ENCODE measurements at regions not wholly inside any gene's neighbourhood (a gene's known extent, or its start where the extent isn't known, plus 50 kb on each side); places are given as distances from the start of the nearest gene placed in this dataset.

DNA sequence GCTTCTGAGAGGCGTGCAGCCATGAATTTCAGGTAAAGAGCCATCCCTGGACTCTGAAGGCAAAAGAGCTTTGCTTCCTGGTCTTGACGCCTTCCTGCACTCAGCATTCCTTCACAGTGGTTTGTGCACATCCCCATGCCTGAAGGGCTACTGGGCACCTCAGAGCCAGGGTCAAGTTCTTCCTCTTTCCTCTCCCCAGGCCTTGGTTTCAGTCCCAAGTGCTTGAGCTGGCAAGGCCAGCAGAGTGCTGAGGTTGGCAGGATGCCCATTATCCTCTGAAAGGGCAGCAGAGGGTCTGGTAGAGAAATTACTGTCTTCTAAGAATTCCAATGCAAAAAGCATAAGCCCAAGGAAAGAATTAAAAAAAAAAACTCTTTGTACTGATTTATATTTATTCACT lies 1064.9 kb downstream of the TTLL7 start:
- no peaks in the 10 kb centered on the region for H3K27me3 ChIP-seq
- H3K27ac ChIP-seq: no peak overlapping the region
- no peak overlapping the region for H3K4me3 ChIP-seq
- no peaks in the 10 kb centered on the region for H3K36me3 ChIP-seq
- no peak for ATAC-seq
- peaks cover 0 to 20% (median 0%) of the 10 kb centered on the region in 3 donors for H3K9me3 ChIP-seq
- WGBS, 2 donors (ENCODE audit: low coverage in 1 of 2): 100% methylated on average over 1 of the region's 2 CpGs; no CpG with 5 or more reads in 1 of the 2 donors
- no peaks in the 10 kb centered on the region for H3K4me1 ChIP-seq
- no peak for TF ChIP-seq POLR2AphosphoS5 (IDR thresholded peaks at IDR 0.05)
- no peak for TF ChIP-seq POLR2A (IDR thresholded peaks at IDR 0.05)
- TF ChIP-seq, protein P1, sequence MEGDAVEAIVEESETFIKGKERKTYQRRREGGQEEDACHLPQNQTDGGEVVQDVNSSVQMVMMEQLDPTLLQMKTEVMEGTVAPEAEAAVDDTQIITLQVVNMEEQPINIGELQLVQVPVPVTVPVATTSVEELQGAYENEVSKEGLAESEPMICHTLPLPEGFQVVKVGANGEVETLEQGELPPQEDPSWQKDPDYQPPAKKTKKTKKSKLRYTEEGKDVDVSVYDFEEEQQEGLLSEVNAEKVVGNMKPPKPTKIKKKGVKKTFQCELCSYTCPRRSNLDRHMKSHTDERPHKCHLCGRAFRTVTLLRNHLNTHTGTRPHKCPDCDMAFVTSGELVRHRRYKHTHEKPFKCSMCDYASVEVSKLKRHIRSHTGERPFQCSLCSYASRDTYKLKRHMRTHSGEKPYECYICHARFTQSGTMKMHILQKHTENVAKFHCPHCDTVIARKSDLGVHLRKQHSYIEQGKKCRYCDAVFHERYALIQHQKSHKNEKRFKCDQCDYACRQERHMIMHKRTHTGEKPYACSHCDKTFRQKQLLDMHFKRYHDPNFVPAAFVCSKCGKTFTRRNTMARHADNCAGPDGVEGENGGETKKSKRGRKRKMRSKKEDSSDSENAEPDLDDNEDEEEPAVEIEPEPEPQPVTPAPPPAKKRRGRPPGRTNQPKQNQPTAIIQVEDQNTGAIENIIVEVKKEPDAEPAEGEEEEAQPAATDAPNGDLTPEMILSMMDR (IDR thresholded peaks at IDR 0.05): no peak
- TF ChIP-seq EP300 (IDR thresholded peaks at IDR 0.05): no peak

DNA sequence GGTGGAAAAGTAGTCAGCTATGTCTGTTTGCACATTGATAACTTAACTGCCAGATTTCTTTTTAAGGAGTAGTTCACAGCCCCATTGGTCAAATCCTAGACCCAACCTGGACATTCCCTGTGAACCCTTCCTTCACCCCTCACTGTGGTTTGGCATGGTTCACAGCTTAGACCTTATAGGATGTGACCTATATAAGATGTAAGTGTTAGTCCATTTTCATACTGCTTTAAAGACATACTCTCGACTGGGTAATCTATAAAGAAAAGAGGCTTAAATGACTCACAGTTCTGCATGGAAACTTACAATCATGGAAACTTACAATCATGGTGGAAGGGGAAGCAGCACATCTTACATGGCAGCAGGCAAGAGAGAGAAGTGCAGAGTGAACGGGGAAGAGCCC lies 1066.2 kb downstream of the TTLL7 start:
- Histone ChIP-seq H3K4me1 (no peaks in the 10 kb centered on the region), H3K4me3 (no peak overlapping the region), H3K36me3 (no peaks in the 10 kb centered on the region), H3K9me3 (peaks cover 0 to 15% (median 0%) of the 10 kb centered on the region in 3 donors), H3K27me3 (no peaks in the 10 kb centered on the region), H3K27ac (no peak overlapping the region)
- ATAC-seq: no peak
- TF ChIP-seq EP300 (IDR thresholded peaks at IDR 0.05) (no peak), POLR2A (IDR thresholded peaks at IDR 0.05) (no peak), POLR2AphosphoS5 (IDR thresholded peaks at IDR 0.05) (no peak)
- TF ChIP-seq, protein P1 (IDR thresholded peaks at IDR 0.05): no peak
- WGBS, 2 donors (ENCODE audit: low coverage in 1 of 2): 83 to 100% methylated on average over 1 of the region's 2 CpGs

DNA sequence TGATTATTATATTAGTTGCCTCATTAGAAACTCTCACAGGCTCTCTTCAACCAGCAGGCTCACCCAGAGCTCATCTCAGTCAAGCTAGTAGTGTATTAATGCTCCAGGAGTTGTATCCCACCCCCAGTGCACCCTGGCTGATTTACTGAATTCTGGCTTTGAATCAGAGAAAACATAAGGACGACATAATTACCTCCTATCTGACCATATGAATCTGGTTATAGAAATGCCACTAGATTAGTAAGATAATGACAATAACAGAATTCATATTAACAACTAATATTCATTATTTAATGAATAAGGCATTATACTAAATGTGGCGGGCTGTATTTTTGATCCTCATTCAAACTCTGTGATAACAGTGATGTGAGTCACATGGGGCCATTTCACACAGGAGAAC lies 1066.7 kb downstream of the TTLL7 start:
- H3K27me3 ChIP-seq: no peaks in the 10 kb centered on the region
- WGBS, 2 donors (ENCODE audit: low coverage in 1 of 2): 78 to 85% methylated on average over 2 of the region's 2 CpGs
- no peak for ATAC-seq
- peaks cover 0 to 10% (median 0%) of the 10 kb centered on the region in 3 donors for H3K9me3 ChIP-seq
- TF ChIP-seq POLR2AphosphoS5 (IDR thresholded peaks at IDR 0.05) (no peak), POLR2A (IDR thresholded peaks at IDR 0.05) (no peak), EP300 (IDR thresholded peaks at IDR 0.05) (no peak)
- TF ChIP-seq, protein P1 (IDR thresholded peaks at IDR 0.05): no peak
- no peak overlapping the region for H3K27ac ChIP-seq
- no peaks in the 10 kb centered on the region for H3K36me3 ChIP-seq
- H3K4me3 ChIP-seq: no peak overlapping the region
- H3K4me1 ChIP-seq: no peaks in the 10 kb centered on the region

DNA sequence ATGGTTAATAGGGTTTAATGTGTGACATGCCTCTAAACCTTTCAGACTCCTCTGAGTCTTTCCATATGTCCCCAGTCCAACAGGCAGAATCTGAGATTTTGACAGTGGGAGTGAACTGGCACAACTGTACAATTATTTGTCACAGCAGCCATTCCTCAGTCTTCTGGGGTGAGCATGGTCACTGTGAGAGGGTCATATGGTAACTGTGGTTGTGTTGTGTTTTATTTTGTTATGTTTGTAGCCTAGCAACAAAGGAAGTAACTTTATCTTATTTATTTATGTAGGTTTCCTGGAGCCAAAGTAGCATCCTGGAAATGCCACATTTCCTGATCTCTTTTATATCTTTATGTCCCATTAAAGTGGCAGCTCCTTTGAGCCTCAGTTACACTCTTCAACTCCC lies 1067.9 kb downstream of the TTLL7 start:
- Histone ChIP-seq H3K4me1 (no peaks in the 10 kb centered on the region), H3K4me3 (no peak overlapping the region), H3K36me3 (no peaks in the 10 kb centered on the region), H3K27me3 (no peaks in the 10 kb centered on the region), H3K9me3 (no peaks in the 10 kb centered on the region), H3K27ac (no peak overlapping the region)
- no peak for ATAC-seq
- no peak for TF ChIP-seq POLR2AphosphoS5 (IDR thresholded peaks at IDR 0.05)
- TF ChIP-seq, protein P1 (IDR thresholded peaks at IDR 0.05): no peak
- TF ChIP-seq POLR2A (IDR thresholded peaks at IDR 0.05): no peak
- no peak for TF ChIP-seq EP300 (IDR thresholded peaks at IDR 0.05)

DNA sequence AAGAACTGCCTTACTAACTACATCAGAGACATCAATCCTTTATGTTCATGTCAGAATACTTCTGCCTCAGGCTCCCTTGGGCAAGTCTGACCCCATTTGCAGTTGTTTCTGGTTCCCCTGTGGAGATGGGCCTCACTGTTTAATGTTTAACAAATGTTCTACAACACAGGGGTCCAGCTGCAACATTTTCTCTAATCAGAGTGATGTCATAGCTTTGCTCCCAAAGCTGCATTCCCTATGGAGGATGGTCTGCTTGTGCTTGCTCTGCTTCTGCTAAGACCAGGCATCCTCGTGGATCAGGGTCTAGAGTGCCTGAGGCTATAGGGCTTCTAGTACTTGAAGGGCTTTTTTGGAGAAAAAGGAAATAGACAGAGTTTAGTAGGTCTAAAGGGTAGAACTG lies 1071.2 kb downstream of the TTLL7 start:
- TF ChIP-seq, protein P1 (IDR thresholded peaks at IDR 0.05): no peak
- TF ChIP-seq POLR2A (IDR thresholded peaks at IDR 0.05): no peak
- TF ChIP-seq EP300 (IDR thresholded peaks at IDR 0.05): no peak
- no peak for TF ChIP-seq POLR2AphosphoS5 (IDR thresholded peaks at IDR 0.05)
- Histone ChIP-seq H3K27me3 (no peaks in the 10 kb centered on the region), H3K27ac (no peak overlapping the region), H3K9me3 (no peaks in the 10 kb centered on the region), H3K4me3 (no peak overlapping the region), H3K4me1 (no peaks in the 10 kb centered on the region), H3K36me3 (no peaks in the 10 kb centered on the region)
- ATAC-seq: no peak
- WGBS, 2 donors (ENCODE audit: low coverage in 1 of 2): no CpG with 5 or more reads among the region's 1 CpG
